ENCODE measurements at regions not wholly inside any gene's neighbourhood (a gene's known extent, or its start where the extent isn't known, plus 50 kb on each side); places are given as distances from the start of the nearest gene placed in this dataset.

DNA sequence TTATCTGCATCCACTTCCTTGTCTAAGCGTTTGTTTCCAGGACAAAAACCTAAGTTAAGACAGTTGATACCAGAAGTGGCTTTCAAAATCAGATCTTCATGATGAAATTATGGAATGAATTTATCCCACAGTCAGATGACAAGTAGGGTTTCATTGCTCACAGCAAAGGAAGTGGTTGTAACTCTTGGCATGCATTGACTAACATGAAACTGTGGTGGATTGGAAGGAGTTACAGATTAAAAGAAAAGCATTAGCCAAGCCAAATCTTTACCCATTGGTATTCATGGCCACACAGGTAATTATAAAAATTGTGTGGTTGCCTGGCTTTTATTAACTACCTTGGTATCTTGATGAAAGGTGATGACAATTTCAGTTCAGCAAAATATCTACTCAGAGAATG, 438.0 kb upstream of the NXPH2 start:
- H3K4me1 ChIP-seq = no peaks in the 10 kb centered on the region; the same call in 1 of the 2 replicates
- no peak overlapping the region for H3K4me3 ChIP-seq
- DNase-seq = no peak
- no peaks in the 10 kb centered on the region for H3K9me3 ChIP-seq (replicated peaks)
- H3K36me3 ChIP-seq = no peaks in the 10 kb centered on the region
- H3K27ac ChIP-seq = no peak overlapping the region
- H3K27me3 ChIP-seq = no peaks in the 10 kb centered on the region

DNA sequence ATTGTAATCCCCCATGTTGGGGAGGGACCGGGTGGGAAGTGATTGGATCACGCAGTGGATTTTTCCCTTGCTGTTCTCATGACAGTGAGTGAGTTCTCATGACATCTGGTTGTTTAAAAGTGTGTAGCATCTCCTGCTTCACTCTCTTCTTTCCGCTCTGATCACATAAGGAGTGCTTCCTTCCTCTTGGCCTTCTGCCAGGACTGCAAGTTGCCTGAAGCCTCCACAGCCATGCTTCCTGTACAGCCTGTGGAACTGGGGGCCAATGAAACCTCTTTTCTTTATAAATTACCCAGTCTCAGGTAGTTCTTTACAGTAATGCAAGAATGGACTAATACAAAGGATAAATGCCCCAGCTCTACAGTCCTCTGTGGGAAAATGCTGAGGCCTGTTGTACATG, 437.5 kb upstream of the NXPH2 start:
- H3K4me1 ChIP-seq = no peaks in the 10 kb centered on the region; the same call in 1 of the 2 replicates
- no peaks in the 10 kb centered on the region for H3K36me3 ChIP-seq
- DNase-seq = peak; percentile 10 to 42
- no peaks in the 10 kb centered on the region for H3K9me3 ChIP-seq (replicated peaks)
- H3K27me3 ChIP-seq = no peaks in the 10 kb centered on the region
- no peak overlapping the region for H3K4me3 ChIP-seq
- H3K27ac ChIP-seq = no peak overlapping the region

GRCh38 chr2:139216435-139216834, 436.2 kb upstream of the NXPH2 start:
- Histone ChIP-seq H3K27me3 (no peaks in the 10 kb centered on the region), H3K4me1 (no peaks in the 10 kb centered on the region; the same call in 1 of the 2 replicates), H3K36me3 (no peaks in the 10 kb centered on the region), H3K4me3 (no peak overlapping the region), H3K27ac (no peak overlapping the region), H3K9me3 (replicated peaks) (no peaks in the 10 kb centered on the region)
- no peak for DNase-seq

DNA sequence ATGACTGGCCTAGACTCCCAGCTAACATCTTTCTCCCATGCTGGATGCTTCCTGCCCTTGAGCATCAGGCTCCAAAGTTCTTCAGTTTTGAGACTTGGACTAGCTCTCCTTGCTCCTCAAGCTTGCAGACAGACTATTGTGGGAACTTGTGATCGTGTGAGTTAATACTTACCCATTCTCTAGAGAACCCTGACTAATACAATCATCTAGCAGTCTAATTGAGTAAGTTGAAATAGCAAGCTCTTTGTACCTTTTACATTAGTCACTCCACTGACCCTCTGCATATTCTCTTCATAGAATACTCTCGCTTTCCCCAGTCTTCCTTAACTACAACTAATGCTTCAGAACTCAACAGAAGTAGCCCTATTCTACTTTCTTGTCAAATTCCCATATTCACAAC, 434.6 kb upstream of the NXPH2 start:
- H3K27me3 ChIP-seq = no peaks in the 10 kb centered on the region
- no peak overlapping the region for H3K4me3 ChIP-seq
- H3K4me1 ChIP-seq = no peaks in the 10 kb centered on the region; the same call in 1 of the 2 replicates
- H3K36me3 ChIP-seq = no peaks in the 10 kb centered on the region
- no peak overlapping the region for H3K27ac ChIP-seq
- no peaks in the 10 kb centered on the region for H3K9me3 ChIP-seq (replicated peaks)
- no peak for DNase-seq

- H3K4me1 ChIP-seq = no peaks in the 10 kb centered on the region
- H3K27me3 ChIP-seq = no peaks in the 10 kb centered on the region
- H3K9me3 ChIP-seq (replicated peaks) = no peaks in the 10 kb centered on the region
- H3K4me3 ChIP-seq = no peak overlapping the region
- no peak for DNase-seq
- H3K36me3 ChIP-seq = no peaks in the 10 kb centered on the region
- no peak overlapping the region for H3K27ac ChIP-seq
Measured at GRCh38 chr2:139209586-139209985, 429.4 kb upstream of the NXPH2 start.

DNA sequence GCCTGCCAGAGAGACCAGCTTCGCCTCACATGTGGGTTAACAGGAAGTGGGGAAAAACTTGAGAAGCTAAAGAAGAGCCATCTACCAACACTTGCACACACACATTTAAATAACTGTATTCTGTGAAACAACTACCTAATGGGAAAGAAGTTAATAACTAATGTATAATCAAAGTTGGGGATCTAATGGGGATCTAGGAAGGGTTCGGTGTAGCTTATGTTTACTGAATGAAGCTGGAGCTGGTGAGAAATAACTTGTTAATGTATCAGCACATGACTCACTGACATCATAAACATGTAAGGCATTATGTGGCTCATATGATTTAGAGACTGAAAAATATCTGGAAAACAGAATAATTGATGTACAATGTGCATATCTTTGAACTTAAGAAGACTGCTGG, 421.3 kb upstream of the NXPH2 start:
- Histone ChIP-seq H3K9me3 (replicated peaks) (no peaks in the 10 kb centered on the region), H3K27ac (no peak overlapping the region), H3K27me3 (no peaks in the 10 kb centered on the region), H3K4me1 (no peaks in the 10 kb centered on the region), H3K36me3 (no peaks in the 10 kb centered on the region), H3K4me3 (no peak overlapping the region)
- DNase-seq = no peak

GRCh38 chr2:139196754-139197153, 416.6 kb upstream of the NXPH2 start:
- H3K27ac ChIP-seq = no peak overlapping the region
- H3K36me3 ChIP-seq = no peaks in the 10 kb centered on the region
- H3K4me3 ChIP-seq = no peak overlapping the region
- no peaks in the 10 kb centered on the region for H3K4me1 ChIP-seq
- no peaks in the 10 kb centered on the region for H3K27me3 ChIP-seq
- no peaks in the 10 kb centered on the region for H3K9me3 ChIP-seq (replicated peaks)
- DNase-seq = no peak

DNA sequence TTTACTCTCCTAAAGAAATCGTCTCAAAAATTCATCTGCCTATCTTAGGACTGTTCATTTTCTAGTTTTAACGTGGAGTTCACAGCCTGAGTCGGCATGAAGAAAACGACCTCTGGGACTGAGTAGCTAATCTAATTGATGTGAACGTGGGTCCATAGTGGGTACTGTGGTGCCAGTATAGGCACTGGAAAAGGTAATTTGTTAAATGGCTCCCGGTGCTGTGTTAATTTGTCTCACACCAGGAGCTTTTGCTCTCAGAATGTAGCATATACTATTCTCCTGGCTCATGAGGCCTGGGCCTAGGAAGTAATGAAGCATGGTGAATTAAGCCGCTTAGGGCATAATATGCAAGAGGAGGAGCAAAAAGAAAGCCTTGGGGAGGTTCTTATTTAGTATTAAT, 414.4 kb upstream of the NXPH2 start:
- H3K27me3 ChIP-seq = no peaks in the 10 kb centered on the region
- no peak overlapping the region for H3K4me3 ChIP-seq
- H3K4me1 ChIP-seq = no peaks in the 10 kb centered on the region
- H3K27ac ChIP-seq = no peak overlapping the region
- no peaks in the 10 kb centered on the region for H3K36me3 ChIP-seq
- no peak for DNase-seq
- H3K9me3 ChIP-seq (replicated peaks) = no peaks in the 10 kb centered on the region

DNA sequence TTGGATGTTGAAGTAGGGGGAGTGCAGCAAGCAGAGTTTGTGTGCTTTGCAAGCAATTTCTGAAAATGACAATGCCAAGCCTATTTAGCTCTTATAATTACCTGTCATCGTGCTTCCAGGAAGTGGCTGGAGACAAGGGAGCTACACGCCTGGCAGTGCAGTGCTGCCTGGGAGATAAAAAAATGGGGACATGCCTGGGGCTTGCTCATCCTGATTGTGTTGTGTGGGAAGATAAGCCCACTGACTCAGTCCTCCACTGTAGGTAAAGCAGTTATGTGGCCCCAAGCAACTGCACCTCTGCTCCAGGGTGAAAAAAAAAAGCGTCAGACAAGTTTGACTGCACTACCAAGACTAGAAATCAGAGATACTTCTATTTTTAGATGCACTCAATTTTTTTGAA, 396.9 kb upstream of the NXPH2 start:
- Histone ChIP-seq H3K27me3 (no peaks in the 10 kb centered on the region), H3K4me1 (no peaks in the 10 kb centered on the region), H3K36me3 (no peaks in the 10 kb centered on the region), H3K9me3 (replicated peaks) (no peaks in the 10 kb centered on the region), H3K4me3 (no peak overlapping the region), H3K27ac (no peak overlapping the region)
- no peak for DNase-seq

DNA sequence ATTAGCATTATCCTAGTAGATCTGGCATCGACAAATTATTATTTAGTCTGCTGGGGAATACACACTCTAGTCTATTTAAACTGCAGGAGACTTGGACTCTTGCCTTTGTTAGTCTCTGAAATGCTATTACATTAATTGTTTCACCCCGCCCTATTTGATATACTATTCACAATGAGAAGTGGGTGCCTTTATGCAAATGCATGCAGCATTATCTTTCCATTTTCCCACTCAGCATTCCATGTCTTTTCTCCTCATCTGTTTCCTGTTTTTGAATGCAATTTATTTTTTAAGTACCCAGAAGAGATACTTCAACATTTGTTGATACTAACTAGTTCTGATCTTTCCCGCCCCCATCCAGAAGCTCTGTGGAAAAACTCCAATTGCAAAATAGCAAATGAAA, 395.3 kb upstream of the NXPH2 start:
- H3K27me3 ChIP-seq = no peaks in the 10 kb centered on the region
- H3K4me1 ChIP-seq = no peaks in the 10 kb centered on the region
- no peaks in the 10 kb centered on the region for H3K9me3 ChIP-seq (replicated peaks)
- no peak overlapping the region for H3K27ac ChIP-seq
- no peak for DNase-seq
- H3K4me3 ChIP-seq = no peak overlapping the region
- no peaks in the 10 kb centered on the region for H3K36me3 ChIP-seq

DNA sequence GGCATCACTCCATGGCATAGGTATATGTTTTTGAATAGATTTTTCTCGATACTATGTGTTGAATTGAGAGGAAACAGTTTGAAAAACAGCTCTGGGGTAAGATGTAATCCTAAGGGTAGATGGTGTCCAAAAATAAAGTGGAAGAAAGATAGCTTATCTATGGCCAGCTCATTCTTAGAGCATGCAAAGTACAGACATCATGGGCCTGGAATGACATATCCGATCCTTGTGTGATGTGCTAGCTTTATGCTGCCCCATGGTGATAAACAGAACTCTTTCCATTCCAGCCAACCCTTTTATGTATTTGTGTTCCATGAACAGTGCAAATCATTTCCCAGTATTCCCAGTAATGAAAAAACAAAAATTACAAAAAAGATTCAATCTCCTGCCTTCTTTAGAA, 390.2 kb upstream of the NXPH2 start:
- Histone ChIP-seq H3K27me3 (no peaks in the 10 kb centered on the region), H3K27ac (no peak overlapping the region), H3K4me1 (no peaks in the 10 kb centered on the region), H3K36me3 (no peaks in the 10 kb centered on the region), H3K9me3 (replicated peaks) (no peaks in the 10 kb centered on the region), H3K4me3 (no peak overlapping the region)
- DNase-seq = no peak

DNA sequence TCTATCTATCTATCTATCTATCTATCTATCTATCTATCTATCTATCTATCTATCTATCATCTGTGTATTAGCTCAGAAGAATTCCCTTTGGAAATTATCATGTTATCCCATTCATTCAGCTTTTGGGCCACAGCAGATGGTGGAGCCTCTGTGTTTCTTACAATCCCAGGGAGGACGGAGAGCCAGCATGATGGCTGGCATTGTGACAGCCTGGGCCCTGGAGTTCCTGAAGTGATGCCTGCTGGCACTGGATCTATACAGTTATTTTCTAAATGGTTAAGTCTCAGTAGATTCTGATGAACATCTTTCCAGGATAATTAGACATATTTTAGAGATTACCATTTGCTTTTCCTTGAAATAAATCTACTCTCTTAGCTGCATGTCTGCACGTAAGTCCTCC, 385.4 kb upstream of the NXPH2 start:
- DNase-seq = no peak
- Histone ChIP-seq H3K9me3 (replicated peaks) (no peaks in the 10 kb centered on the region), H3K4me3 (no peak overlapping the region), H3K27ac (no peak overlapping the region), H3K36me3 (no peaks in the 10 kb centered on the region), H3K27me3 (no peaks in the 10 kb centered on the region), H3K4me1 (no peaks in the 10 kb centered on the region)

DNA sequence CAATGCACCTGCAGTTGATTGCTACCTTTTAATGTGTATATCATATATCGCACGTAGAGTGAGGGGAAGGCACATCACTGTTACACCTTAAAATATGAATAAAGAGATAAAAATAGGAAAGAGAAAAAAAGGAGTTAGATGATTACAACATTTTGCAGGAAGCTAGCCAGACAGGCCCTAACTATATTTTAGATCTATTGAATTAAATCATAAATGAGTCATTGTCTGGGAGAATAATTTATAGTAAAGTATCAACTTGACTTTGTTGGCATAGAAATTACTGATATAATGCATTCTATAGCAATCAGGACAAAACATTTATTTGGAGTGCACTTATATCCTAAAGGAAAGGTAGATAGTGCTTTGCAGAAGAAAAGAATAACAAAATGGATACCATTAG, 384.9 kb upstream of the NXPH2 start:
- no peak overlapping the region for H3K4me3 ChIP-seq

DNA sequence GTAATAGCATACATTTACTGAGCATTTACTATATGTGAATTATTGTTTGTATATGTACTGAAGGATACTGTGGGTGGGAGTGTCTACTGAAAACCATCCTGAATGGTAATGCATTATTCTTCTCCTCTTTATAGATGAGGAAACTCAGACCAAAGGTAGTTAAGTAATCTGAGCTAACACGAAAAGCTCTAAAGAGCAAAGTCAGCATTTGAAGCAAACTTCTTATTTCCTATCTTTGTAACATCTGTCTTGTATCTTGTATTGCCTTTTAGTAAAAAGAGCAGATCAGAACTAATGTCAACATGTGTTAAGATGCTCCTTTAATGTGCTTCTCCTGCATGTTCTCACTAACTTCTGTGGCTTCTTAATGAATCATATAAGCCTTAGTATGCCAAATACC, 382.8 kb upstream of the NXPH2 start:
- H3K9me3 ChIP-seq (replicated peaks) = no peaks in the 10 kb centered on the region
- no peaks in the 10 kb centered on the region for H3K36me3 ChIP-seq
- no peak overlapping the region for H3K4me3 ChIP-seq
- no peak for DNase-seq
- H3K27me3 ChIP-seq = no peaks in the 10 kb centered on the region
- no peaks in the 10 kb centered on the region for H3K4me1 ChIP-seq
- H3K27ac ChIP-seq = no peak overlapping the region

More for the DNA sequence above, 384.9 kb upstream of the NXPH2 start:
- no peak for DNase-seq
- no peaks in the 10 kb centered on the region for H3K36me3 ChIP-seq
- H3K9me3 ChIP-seq (replicated peaks) = no peaks in the 10 kb centered on the region
- H3K27ac ChIP-seq = no peak overlapping the region
- H3K27me3 ChIP-seq = no peaks in the 10 kb centered on the region
- no peaks in the 10 kb centered on the region for H3K4me1 ChIP-seq

- Histone ChIP-seq H3K27ac (no peak overlapping the region), H3K9me3 (replicated peaks) (no peaks in the 10 kb centered on the region), H3K4me3 (no peak overlapping the region), H3K4me1 (no peaks in the 10 kb centered on the region), H3K27me3 (no peaks in the 10 kb centered on the region), H3K36me3 (no peaks in the 10 kb centered on the region)
- DNase-seq = no peak
Measured at GRCh38 chr2:139162456-139162855, 382.3 kb upstream of the NXPH2 start.

GRCh38 chr2:139160836-139161235, 380.6 kb upstream of the NXPH2 start:
- Histone ChIP-seq H3K36me3 (no peaks in the 10 kb centered on the region), H3K4me1 (no peaks in the 10 kb centered on the region), H3K27me3 (no peaks in the 10 kb centered on the region), H3K9me3 (replicated peaks) (no peaks in the 10 kb centered on the region), H3K27ac (no peak overlapping the region), H3K4me3 (no peak overlapping the region)
- DNase-seq = peak in 1 of 2 experiments; percentile 22

- H3K27ac ChIP-seq = no peak overlapping the region
- no peaks in the 10 kb centered on the region for H3K4me1 ChIP-seq
- H3K27me3 ChIP-seq = no peaks in the 10 kb centered on the region
- no peaks in the 10 kb centered on the region for H3K36me3 ChIP-seq
- DNase-seq = no peak
- no peak overlapping the region for H3K4me3 ChIP-seq
- no peaks in the 10 kb centered on the region for H3K9me3 ChIP-seq (replicated peaks)
Measured at GRCh38 chr2:139159177-139159576, 379.0 kb upstream of the NXPH2 start.

Data from SJCRH30 (cell line).